Esophagus (tissue), 2 donors: ENCODE measurements at regions not wholly inside any gene's neighbourhood (a gene's known extent, or its start where the extent isn't known, plus 50 kb on each side); places are given as distances from the start of the nearest gene placed in this dataset.

Source experiments
- H3K27ac ChIP-seq, 2 donors: one replicate each; pipeline ENCODE4 v1.5.1; 2013; ENCODE audit warnings: low read depth in 2 of 2, mild to moderate bottlenecking in 2 of 2, inconsistent platforms in 1 of 2, low read length in 1 of 2, moderate library complexity in 1 of 2
- H3K27me3 ChIP-seq, 2 donors: one replicate each; pipeline ENCODE4 v1.6.1; 2013; ENCODE audit warnings: low read length in 2 of 2, control low read depth in 1 of 2, mild to moderate bottlenecking in 1 of 2; ENCODE audit not compliant: insufficient read depth in 2 of 2, control insufficient read depth in 1 of 2
- H3K36me3 ChIP-seq, 2 donors: one replicate each; pipeline ENCODE4 v1.6.1; 2013; ENCODE audit warnings: low read length in 1 of 2; ENCODE audit not compliant: control insufficient read depth in 2 of 2, insufficient read depth in 2 of 2
- H3K4me1 ChIP-seq, 2 donors: one replicate each; pipeline ENCODE4 v1.6.1; 2013; ENCODE audit warnings: low read length in 1 of 2; ENCODE audit not compliant: control insufficient read depth in 2 of 2, insufficient read depth in 2 of 2
- H3K4me3 ChIP-seq, 2 donors: one replicate each; pipeline ENCODE4 v1.5.1; 2013; ENCODE audit warnings: low read length in 2 of 2, mild to moderate bottlenecking in 2 of 2, low read depth in 1 of 2, moderate library complexity in 1 of 2
- H3K9me3 ChIP-seq, 2 donors: one replicate each; pipeline ENCODE4 v1.6.1; 2013; ENCODE audit warnings: mild to moderate bottlenecking in 2 of 2, low read depth in 1 of 2, low read length in 1 of 2, moderate library complexity in 1 of 2; ENCODE audit not compliant: control insufficient read depth in 2 of 2, insufficient read depth in 1 of 2
- WGBS, 2 donors: extraction: QIAGEN DNeasy Blood & Tissue Kit; methylation state at CpG; one replicate each; pipeline ENCODE4 v1.1.7; 2013; 5-methylcytosine and 5-hydroxymethylcytosine counted together
- donor health status: healthy with polysubstance abuse.
- donor health status: Bipolar disorder and iron deficiency.

DNA sequence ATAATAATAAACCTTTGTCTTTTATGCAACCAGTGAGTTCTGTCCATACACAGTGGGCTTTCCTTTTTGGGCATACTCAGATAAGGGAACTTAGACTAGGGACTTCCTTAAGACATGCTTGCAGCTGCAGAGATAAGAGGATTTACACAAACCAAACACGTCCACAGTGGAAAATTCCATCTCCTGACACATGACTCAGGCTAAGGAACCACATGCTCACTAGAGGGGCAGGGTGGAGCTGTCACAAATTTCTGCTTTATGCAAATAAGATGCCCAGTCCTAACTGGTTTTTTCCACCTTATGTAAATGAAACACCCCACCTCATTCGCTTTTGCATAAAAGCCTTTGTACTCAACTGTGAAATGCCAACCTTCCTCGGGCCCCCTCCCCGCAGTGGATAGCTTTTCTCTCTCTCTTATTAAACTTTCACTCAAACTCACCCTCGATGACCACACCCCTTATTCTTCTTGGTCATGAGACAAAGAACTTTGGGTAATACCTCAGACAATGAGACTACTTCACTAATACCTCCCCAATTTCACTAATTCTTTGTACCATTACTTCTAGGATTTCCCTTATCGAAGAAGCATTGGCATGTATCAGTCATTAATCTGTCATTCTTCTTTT is 170.3 kb upstream of the FTMT start:
- 79 to 83% methylated on average over 6 of the region's 6 CpGs for WGBS, 2 donors
- no peaks in the 10 kb centered on the region for H3K9me3 ChIP-seq
- no peaks in the 10 kb centered on the region for H3K36me3 ChIP-seq
- H3K4me1 ChIP-seq, result no peaks in the 10 kb centered on the region
- H3K4me3 ChIP-seq, result no peak overlapping the region
- H3K27ac ChIP-seq, result no peak overlapping the region
- H3K27me3 ChIP-seq, result no peaks in the 10 kb centered on the region

DNA sequence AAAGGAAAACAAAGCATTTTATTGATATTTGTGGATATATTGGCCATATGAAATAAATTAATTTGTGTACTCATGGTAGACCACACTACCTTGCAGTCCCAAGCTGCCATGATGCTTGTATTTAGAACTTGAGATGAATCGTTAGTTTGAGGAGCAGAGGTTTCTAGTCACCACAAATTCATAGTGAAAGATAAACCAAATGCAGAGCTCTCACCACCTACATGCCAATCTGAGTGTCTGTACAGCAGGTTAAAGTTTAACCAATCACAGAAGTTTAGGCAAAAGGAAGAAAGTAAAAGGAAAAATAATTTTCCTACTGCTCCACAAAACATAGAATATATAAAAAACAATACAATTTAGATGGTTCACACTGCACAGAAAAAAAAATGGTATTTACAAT is 163.6 kb upstream of the FTMT start:
- no peak overlapping the region for H3K4me3 ChIP-seq
- H3K4me1 ChIP-seq, result no peaks in the 10 kb centered on the region
- WGBS, 2 donors, result 51 to 86% methylated on average over 1 of the region's 1 CpG

DNA sequence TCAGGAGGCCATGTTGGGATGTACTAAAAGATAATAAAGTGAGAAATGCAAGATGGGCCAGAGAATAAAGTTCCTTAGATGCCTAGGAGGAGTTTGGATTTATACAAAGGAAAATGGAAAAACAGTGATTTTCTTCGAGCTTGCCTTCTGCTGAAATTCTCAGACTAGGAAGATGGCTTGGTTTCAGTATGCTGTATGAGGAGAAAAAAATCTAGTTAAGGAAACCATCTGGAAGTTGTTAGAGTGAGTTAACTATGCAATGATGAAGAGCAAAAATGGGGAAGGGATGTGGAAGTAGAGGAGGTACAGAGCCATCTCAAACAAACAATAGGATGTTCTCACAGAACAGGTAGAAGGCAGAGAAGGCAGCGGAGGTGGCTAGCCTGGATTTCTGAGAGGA is 162.9 kb upstream of the FTMT start:
- Histone ChIP-seq H3K4me3 (no peak overlapping the region), H3K9me3 (no peaks in the 10 kb centered on the region), H3K27ac (no peak overlapping the region), H3K36me3 (no peaks in the 10 kb centered on the region), H3K27me3 (no peaks in the 10 kb centered on the region), H3K4me1 (no peaks in the 10 kb centered on the region)
- WGBS, 2 donors, result 76 to 81% methylated on average over 2 of the region's 2 CpGs

More for the DNA sequence above, 163.6 kb upstream of the FTMT start:
- Histone ChIP-seq H3K27ac (no peak overlapping the region), H3K36me3 (no peaks in the 10 kb centered on the region), H3K27me3 (no peaks in the 10 kb centered on the region), H3K9me3 (no peaks in the 10 kb centered on the region)

DNA sequence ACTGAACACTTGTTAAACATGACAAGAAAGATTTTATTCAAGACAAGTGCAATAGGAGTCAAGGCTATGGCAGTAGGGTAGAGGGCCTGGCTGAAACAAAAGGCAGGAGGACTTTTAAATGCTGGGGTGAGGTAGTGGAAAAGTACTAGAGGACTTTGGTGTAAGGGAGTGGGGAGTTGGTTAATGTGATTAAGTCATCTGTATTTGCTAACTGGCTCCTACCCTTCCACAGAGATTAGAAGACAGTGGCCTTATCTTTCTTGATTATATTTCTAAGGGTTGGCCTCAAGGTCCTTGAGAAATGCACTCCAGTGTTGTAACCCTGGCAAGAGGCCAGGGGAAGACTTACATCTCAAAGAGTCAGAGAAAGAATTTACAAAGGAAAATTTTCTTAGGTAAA is 160.2 kb upstream of the FTMT start:
- Histone ChIP-seq H3K4me3 (no peak overlapping the region), H3K9me3 (no peaks in the 10 kb centered on the region), H3K27me3 (no peaks in the 10 kb centered on the region), H3K27ac (no peak overlapping the region), H3K4me1 (no peaks in the 10 kb centered on the region), H3K36me3 (no peaks in the 10 kb centered on the region)

DNA sequence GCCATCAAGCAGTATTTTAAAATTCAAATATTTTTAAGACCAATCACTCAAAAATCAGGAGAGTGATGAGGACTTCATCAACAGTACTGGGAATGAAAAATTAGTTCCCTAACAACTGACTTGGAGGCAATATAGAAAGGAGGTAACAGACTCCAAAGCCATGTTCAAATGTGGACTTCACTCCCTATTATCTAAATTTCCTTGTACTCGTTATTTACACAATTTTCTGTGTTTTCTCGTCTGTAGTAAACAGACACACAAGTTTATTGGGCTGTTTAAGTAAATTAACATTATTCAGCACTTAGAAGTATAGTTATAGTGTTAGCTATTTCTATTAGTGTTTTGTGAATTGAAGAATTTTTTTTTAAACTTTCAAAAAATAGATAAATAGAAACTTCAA is 159.5 kb upstream of the FTMT start:
- H3K4me1 ChIP-seq, result no peaks in the 10 kb centered on the region
- H3K4me3 ChIP-seq, result no peak overlapping the region
- H3K27ac ChIP-seq, result no peak overlapping the region
- H3K36me3 ChIP-seq, result no peaks in the 10 kb centered on the region
- no peaks in the 10 kb centered on the region for H3K9me3 ChIP-seq
- H3K27me3 ChIP-seq, result no peaks in the 10 kb centered on the region
- WGBS, 2 donors, result 63 to 72% methylated on average over 2 of the region's 2 CpGs

DNA sequence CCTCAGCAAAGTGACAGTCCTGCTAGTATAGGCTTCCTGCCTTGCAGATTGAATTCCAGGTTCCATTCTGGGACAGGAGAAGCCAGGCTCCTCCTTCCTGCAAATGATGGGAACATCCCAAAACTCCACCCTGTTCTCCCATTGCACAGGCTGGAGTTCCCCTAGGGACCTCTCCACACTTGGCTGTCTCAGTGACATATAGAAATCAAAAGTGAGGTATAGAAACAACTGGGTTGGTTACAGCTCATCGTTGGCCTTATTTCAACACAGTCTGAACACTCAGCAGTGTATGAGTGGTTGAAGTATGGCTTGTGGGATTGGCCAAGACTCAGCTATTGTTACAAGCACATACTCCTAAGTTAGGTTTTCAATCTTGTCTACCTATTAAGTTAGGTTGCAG is 157.8 kb upstream of the FTMT start:
- Histone ChIP-seq H3K36me3 (no peaks in the 10 kb centered on the region), H3K9me3 (no peaks in the 10 kb centered on the region), H3K4me1 (no peaks in the 10 kb centered on the region), H3K4me3 (no peak overlapping the region), H3K27me3 (no peaks in the 10 kb centered on the region), H3K27ac (no peak overlapping the region)
- 48 to 64% methylated on average over 1 of the region's 1 CpG for WGBS, 2 donors

DNA sequence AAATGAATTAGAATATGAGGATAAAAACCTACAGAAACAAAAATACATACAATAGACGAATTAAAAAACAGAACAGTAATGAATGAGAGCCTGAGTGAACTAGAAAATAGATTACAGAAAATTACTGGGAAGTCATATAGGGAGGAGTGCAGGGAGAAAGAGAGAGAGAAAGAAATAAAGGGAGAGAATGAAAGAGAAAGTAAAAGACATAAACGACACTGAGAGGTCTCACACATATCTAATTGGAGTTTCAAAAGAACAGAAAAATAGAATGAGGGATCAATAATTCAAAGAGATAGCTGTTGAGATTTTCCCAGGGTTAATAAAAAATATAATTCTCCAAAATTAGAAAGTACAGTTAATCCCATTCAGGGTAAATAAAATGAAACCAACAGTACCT is 156.4 kb upstream of the FTMT start:
- H3K9me3 ChIP-seq, result no peaks in the 10 kb centered on the region
- no peak overlapping the region for H3K27ac ChIP-seq
- no peaks in the 10 kb centered on the region for H3K27me3 ChIP-seq
- no peak overlapping the region for H3K4me3 ChIP-seq
- H3K36me3 ChIP-seq, result no peaks in the 10 kb centered on the region
- 47 to 55% methylated on average over 2 of the region's 2 CpGs for WGBS, 2 donors
- no peaks in the 10 kb centered on the region for H3K4me1 ChIP-seq

DNA sequence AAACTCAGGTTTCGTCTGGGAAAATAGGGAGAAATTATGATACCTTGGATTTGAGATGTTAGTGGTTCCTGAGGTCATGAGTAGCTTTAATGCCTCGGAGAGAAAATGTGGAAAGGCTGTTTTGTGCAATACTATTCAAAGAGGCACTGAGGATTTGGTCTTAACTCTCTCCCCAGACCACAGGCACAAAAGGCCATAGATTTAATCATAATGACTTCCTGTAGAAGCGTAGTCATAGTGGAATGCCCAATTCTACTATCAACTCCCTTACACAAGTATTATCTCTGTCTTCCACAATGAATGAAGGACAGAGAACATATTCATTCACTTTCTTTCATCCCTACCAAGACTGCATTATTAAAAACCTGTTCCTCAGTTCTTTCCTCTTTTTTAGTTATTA is 153.0 kb upstream of the FTMT start:
- 67 to 71% methylated on average over 3 of the region's 3 CpGs for WGBS, 2 donors
- Histone ChIP-seq H3K36me3 (no peaks in the 10 kb centered on the region), H3K27ac (no peak overlapping the region), H3K27me3 (no peaks in the 10 kb centered on the region), H3K4me3 (no peak overlapping the region), H3K9me3 (no peaks in the 10 kb centered on the region), H3K4me1 (no peaks in the 10 kb centered on the region)

DNA sequence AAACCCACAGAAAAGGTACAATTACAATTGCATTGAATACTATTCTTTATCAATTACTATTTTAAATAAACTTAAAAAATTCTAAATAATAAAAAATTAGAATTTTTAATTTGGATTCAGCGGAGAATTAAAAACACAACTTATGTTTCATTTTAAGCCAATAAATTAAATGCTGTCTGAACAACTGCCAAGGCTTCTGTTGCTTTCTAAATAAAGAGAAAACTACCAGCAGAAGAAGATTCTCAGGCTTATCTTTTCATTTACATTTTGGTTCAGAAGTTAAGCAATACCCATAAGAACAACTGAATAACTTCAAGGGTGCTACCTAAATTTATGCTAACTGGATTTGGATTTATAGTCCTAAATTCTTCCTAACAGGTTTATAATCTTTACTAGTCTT is 150.0 kb upstream of the FTMT start:
- H3K4me1 ChIP-seq, result no peaks in the 10 kb centered on the region
- no peak overlapping the region for H3K4me3 ChIP-seq
- no peaks in the 10 kb centered on the region for H3K27me3 ChIP-seq
- 76 to 79% methylated on average over 1 of the region's 1 CpG for WGBS, 2 donors
- no peak overlapping the region for H3K27ac ChIP-seq
- H3K9me3 ChIP-seq, result no peaks in the 10 kb centered on the region
- no peaks in the 10 kb centered on the region for H3K36me3 ChIP-seq

DNA sequence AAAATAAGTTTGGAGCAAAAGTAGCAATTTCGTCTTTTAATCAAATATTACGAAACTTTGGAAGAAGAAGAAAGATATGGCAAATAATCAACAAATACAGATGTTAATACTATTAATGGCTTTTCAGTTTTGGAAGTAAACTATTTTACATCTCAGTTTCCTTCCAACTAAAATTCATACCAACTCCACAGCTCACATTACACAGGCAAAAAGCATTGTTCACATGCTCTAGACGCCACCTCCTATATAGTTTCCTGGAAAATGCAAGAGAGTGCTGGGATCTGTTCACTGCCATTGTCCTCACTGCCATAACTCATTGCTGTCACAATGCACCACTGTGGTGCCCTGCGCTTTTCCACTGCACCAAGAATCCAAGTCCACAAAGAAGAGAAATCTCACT is 149.0 kb upstream of the FTMT start:
- Histone ChIP-seq H3K9me3 (no peaks in the 10 kb centered on the region), H3K27ac (no peak overlapping the region), H3K27me3 (no peaks in the 10 kb centered on the region), H3K4me1 (no peaks in the 10 kb centered on the region), H3K4me3 (no peak overlapping the region), H3K36me3 (no peaks in the 10 kb centered on the region)
- WGBS, 2 donors, result 68 to 75% methylated on average over 4 of the region's 4 CpGs
